ENCODE measurements at regions not wholly inside any gene's neighbourhood (a gene's known extent, or its start where the extent isn't known, plus 50 kb on each side); places are given as distances from the start of the nearest gene placed in this dataset.
"Not testable (repeated sequence)": the region's sequence is repeated elsewhere in the genome, so short reads cannot be mapped to it uniquely, and the experiment has no call there.

- not testable (repeated sequence) for DNase-seq (ENCODE audit: low read depth in 2 of 2)
Measured at GRCh38 chr20:26133794-26134193, 437.1 kb upstream of the ZNF337 start.

- DNase-seq (ENCODE audit: low read depth in 2 of 2) = not testable (repeated sequence)
Measured at GRCh38 chr20:26120920-26121319, 424.3 kb upstream of the ZNF337 start.

GRCh38 chr20:26094498-26094897 lies 397.8 kb upstream of the ZNF337 start:
- DNase-seq (ENCODE audit: low read depth in 2 of 2) = not testable (repeated sequence)

- DNase-seq (ENCODE audit: low read depth in 2 of 2) = not testable (repeated sequence)
Measured at GRCh38 chr20:26091921-26092320, 395.3 kb upstream of the ZNF337 start.

- DNase-seq (ENCODE audit: low read depth in 2 of 2) = not testable (repeated sequence)
Measured at GRCh38 chr20:26086195-26086594, 389.5 kb upstream of the ZNF337 start.

- not testable (repeated sequence) for DNase-seq (ENCODE audit: low read depth in 2 of 2)
Measured at GRCh38 chr20:26073972-26074371, 377.3 kb upstream of the ZNF337 start.

GRCh38 chr20:26059324-26059723 lies 362.7 kb upstream of the ZNF337 start:
- DNase-seq (ENCODE audit: low read depth in 2 of 2) = not testable (repeated sequence)

GRCh38 chr20:26058446-26058845 lies 361.8 kb upstream of the ZNF337 start:
- DNase-seq (ENCODE audit: low read depth in 2 of 2) = not testable (repeated sequence)

- not testable (repeated sequence) for DNase-seq (ENCODE audit: low read depth in 2 of 2)
Measured at GRCh38 chr20:26057135-26057752, 360.6 kb upstream of the ZNF337 start.

- not testable (repeated sequence) for DNase-seq (ENCODE audit: low read depth in 2 of 2)
Measured at GRCh38 chr20:26025792-26026191, 329.1 kb upstream of the ZNF337 start.

- not testable (repeated sequence) for DNase-seq (ENCODE audit: low read depth in 2 of 2)
Measured at GRCh38 chr20:26010942-26011276, 314.3 kb upstream of the ZNF337 start.

- peak; percentile 6 to 65 for DNase-seq (ENCODE audit: low read depth in 2 of 2)
Measured at GRCh38 chr20:26010224-26010941, 313.7 kb upstream of the ZNF337 start.

- DNase-seq (ENCODE audit: low read depth in 2 of 2) = peak; percentile 75 to 97
Measured at GRCh38 chr20:26009402-26010223, 313.0 kb upstream of the ZNF337 start.

- DNase-seq (ENCODE audit: low read depth in 2 of 2) = not testable (repeated sequence)
Measured at GRCh38 chr20:26008026-26008425, 311.4 kb upstream of the ZNF337 start.

- not testable (repeated sequence) for DNase-seq (ENCODE audit: low read depth in 2 of 2)
Measured at GRCh38 chr20:26006164-26006563, 309.5 kb upstream of the ZNF337 start.

- DNase-seq (ENCODE audit: low read depth in 2 of 2) = not testable (repeated sequence)
Measured at GRCh38 chr20:26003959-26004358, 307.3 kb upstream of the ZNF337 start.

GRCh38 chr20:25997367-25998038 lies 300.9 kb upstream of the ZNF337 start:
- not testable (repeated sequence) for DNase-seq (ENCODE audit: low read depth in 2 of 2)

- DNase-seq (ENCODE audit: low read depth in 2 of 2) = no peak
Measured at GRCh38 chr20:25992146-25992545, 295.5 kb upstream of the ZNF337 start.

- no peak for DNase-seq (ENCODE audit: low read depth in 2 of 2)
Measured at GRCh38 chr20:25991756-25992130, 295.1 kb upstream of the ZNF337 start.

GRCh38 chr20:25991051-25991755 lies 294.6 kb upstream of the ZNF337 start:
- no peak for DNase-seq (ENCODE audit: low read depth in 2 of 2)

- not testable (repeated sequence) for DNase-seq (ENCODE audit: low read depth in 2 of 2)
Measured at GRCh38 chr20:25989686-25990085, 293.0 kb upstream of the ZNF337 start.

Measured in dermis microvascular lymphatic vessel endothelial cell (primary cell).